Neural crest cell (in vitro differentiated cells): ENCODE measurements at regions not wholly inside any gene's neighbourhood (a gene's known extent, or its start where the extent isn't known, plus 50 kb on each side); places are given as distances from the start of the nearest gene placed in this dataset.

Source experiments
- DNase-seq: peaks from one replicate; pipeline ENCODE4 v3.0.0; 2021; ENCODE audit warnings: low read depth, mixed read lengths, low spot score
- H3K27ac Mint-ChIP-seq: one replicate; pipeline ENCODE4 v1.8.0; 2021; ENCODE audit warnings: mild to moderate bottlenecking, mixed read lengths; ENCODE audit not compliant: unreplicated experiment
- H3K27me3 Mint-ChIP-seq: 2 replicates; pipeline ENCODE4 v1.8.0; 2021; ENCODE audit warnings: low read depth, mild to moderate bottlenecking, mixed read lengths
- H3K36me3 Mint-ChIP-seq: 2 replicates; pipeline ENCODE4 v1.8.0; 2021; ENCODE audit warnings: low read depth, mild to moderate bottlenecking, mixed read lengths
- H3K4me1 Mint-ChIP-seq: 2 replicates; pipeline ENCODE4 v1.8.0; 2021; ENCODE audit warnings: mixed read lengths
- H3K4me3 Mint-ChIP-seq: one replicate; pipeline ENCODE4 v1.8.0; 2021; ENCODE audit warnings: mild to moderate bottlenecking, mixed read lengths
- H3K9me3 Mint-ChIP-seq: 2 replicates; pipeline ENCODE4 v1.8.0; 2021; ENCODE audit warnings: mixed read lengths
- CTCF ChIP-seq: fragments of 200-600 bp; sonication (generic); conservative IDR thresholded peaks from 2 replicates; pipeline ENCODE4 v1.5.0; 2021; ENCODE audit warnings: antibody characterized with exemption, mild to moderate bottlenecking

GRCh38 chr1:29384496-29385015 lies 148.2 kb downstream of the PTPRU start:
- Mint-ChIP-seq H3K4me1 (no peaks in the 10 kb centered on the region), H3K9me3 (no peaks in the 10 kb centered on the region), H3K4me3 (no peak overlapping the region), H3K36me3 (no peaks in the 10 kb centered on the region), H3K27me3 (peaks cover 20% of the 10 kb centered on the region), H3K27ac (no peak overlapping the region)
- TF ChIP-seq CTCF, result no peak
- no peak for DNase-seq

DNA sequence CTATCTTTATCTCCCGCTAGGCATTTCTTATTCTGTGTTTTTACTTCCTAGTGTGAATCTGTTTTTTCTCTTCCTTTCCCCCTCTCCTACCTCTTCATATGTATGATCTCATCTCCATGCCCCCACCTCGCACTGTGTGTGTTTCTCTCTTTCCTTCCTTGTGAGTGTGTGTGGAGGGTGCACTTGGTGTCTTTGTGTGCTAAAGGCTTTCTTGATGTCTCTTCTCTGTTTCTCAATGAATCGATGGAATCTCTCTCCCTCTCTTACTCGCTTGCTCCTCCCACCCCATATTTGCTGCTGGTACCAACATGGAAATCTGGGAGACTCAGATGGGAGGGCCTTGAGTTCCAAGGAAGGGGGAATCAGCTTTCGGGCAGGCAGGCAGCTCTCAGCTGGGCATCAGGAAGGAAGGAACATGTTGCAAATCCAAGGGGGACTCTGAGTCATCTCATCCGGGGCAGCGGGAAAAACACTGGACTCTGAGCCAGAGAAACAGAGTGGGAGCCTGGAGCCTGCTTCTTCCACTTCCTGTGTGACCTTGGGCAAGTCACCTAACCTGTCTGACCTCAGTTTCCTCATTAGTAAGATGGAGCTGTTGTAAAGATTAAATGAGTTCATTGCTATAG lies 147.5 kb downstream of the PTPRU start:
- DNase-seq, result no peak
- Mint-ChIP-seq H3K27me3 (peaks cover 22% of the 10 kb centered on the region), H3K4me1 (no peaks in the 10 kb centered on the region), H3K9me3 (peaks cover 6% of the 10 kb centered on the region), H3K4me3 (no peak overlapping the region), H3K36me3 (peaks cover 3% of the 10 kb centered on the region), H3K27ac (no peak overlapping the region)
- TF ChIP-seq CTCF, result no peak

DNA sequence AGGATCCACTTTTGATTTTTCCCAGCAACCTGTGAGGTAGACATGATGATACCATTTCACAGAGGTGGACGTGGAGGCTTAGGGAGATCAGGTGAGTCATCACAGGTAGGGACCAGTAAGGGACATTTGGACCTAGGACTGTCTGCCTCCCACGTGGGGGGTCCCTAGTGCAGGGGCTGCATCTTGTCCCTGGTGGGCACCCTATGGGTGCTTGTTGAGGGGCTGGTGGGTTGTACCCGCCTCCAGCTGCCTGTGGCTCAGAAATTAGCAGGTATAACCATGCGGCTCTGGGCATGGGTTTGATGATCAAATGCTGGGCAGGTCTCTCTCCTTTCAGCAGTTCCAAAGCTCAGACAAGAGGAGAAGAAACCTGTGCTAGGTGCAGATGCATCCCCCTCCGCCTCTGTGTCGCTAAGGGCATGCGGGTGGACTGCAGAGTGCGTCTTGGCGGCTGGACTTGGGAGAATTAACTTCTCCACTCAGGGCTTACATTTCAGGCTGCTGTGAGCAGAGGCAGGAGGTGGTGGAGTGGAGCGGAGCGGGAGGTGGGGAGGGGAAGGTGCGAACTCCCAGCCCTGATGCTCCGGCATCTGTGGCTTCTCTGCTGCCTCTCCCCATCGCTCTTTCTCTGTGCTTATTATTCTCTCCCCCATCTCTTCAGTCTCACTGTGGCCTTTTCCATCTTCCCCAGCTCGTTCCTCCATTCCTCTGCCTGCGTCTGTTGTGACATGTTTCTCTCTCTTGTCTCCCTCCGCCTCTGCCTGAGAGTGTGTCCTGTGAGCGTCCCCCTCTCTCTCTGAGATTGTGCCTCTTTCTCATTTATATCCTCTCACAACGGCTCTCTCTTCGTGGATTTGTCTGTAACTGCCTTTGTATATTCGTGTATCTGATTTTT lies 146.8 kb downstream of the PTPRU start:
- no peaks in the 10 kb centered on the region for H3K4me1 Mint-ChIP-seq
- H3K4me3 Mint-ChIP-seq, result no peak overlapping the region

DNA sequence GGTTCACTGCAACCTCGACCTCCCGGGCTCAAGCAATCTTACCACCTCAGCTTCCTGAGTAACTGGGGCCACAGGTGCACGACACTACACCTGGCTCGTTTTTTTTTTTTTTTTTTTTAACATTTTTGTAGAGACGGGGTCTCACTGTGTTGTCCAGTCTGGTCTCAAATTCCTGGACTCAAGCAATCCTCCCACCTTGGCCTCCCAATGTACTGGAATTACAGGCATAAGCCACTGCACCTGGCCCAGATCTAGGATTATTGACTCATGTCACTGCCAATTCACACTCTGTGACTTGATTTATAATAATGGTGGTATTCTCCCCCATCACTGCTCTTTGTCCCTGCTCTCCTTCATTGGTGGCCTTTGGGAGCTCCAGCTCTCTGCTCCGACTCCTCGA lies 145.1 kb downstream of the PTPRU start:
- no peak overlapping the region for H3K4me3 Mint-ChIP-seq
- peaks cover 3% of the 10 kb centered on the region for H3K36me3 Mint-ChIP-seq
- no peak for DNase-seq
- peaks cover 13% of the 10 kb centered on the region for H3K27me3 Mint-ChIP-seq
- TF ChIP-seq CTCF, result no peak
- H3K9me3 Mint-ChIP-seq, result peaks cover 13% of the 10 kb centered on the region
- H3K27ac Mint-ChIP-seq, result no peak overlapping the region
- H3K4me1 Mint-ChIP-seq, result no peaks in the 10 kb centered on the region

More for the DNA sequence above, 146.8 kb downstream of the PTPRU start:
- H3K36me3 Mint-ChIP-seq, result peaks cover 3% of the 10 kb centered on the region
- H3K9me3 Mint-ChIP-seq, result peaks cover 8% of the 10 kb centered on the region
- H3K27ac Mint-ChIP-seq, result no peak overlapping the region
- peaks cover 21% of the 10 kb centered on the region for H3K27me3 Mint-ChIP-seq
- DNase-seq, result no peak
- no peak for TF ChIP-seq CTCF

GRCh38 chr1:29380532-29380931 lies 144.2 kb downstream of the PTPRU start:
- H3K27ac Mint-ChIP-seq, result no peak overlapping the region
- DNase-seq, result no peak
- peaks cover 19% of the 10 kb centered on the region for H3K27me3 Mint-ChIP-seq
- no peak for TF ChIP-seq CTCF
- no peaks in the 10 kb centered on the region for H3K4me1 Mint-ChIP-seq
- H3K4me3 Mint-ChIP-seq, result no peak overlapping the region
- H3K9me3 Mint-ChIP-seq, result peaks cover 13% of the 10 kb centered on the region
- peaks cover 3% of the 10 kb centered on the region for H3K36me3 Mint-ChIP-seq
